Breast epithelium (tissue), 4 donors: ENCODE measurements at regions not wholly inside any gene's neighbourhood (a gene's known extent, or its start where the extent isn't known, plus 50 kb on each side); places are given as distances from the start of the nearest gene placed in this dataset.
"Not testable (repeated sequence)": the region's sequence is repeated elsewhere in the genome, so short reads cannot be mapped to it uniquely, and the experiment has no call there.

ENCODE experiments used
- DNase-seq, 2 donors: peaks; one replicate each; pipeline ENCODE4 v3.0.0-alpha.2; 2019; ENCODE audit warnings: low spot score in 2 of 2
- H3K27ac ChIP-seq, 2 donors: fragments of 200-600 bp; sonication (generic) in 1 of 2; one replicate each; pipeline ENCODE4 v1.5.1; 2016 to 2019; ENCODE audit warnings: mild to moderate bottlenecking in 1 of 2
- H3K27me3 ChIP-seq, 2 donors: fragments of 200-600 bp; sonication (generic) in 1 of 2; one replicate each; pipeline versions ENCODE4 v1.5.1 to v1.6.0; 2017 to 2019; ENCODE audit warnings: control low read depth in 1 of 2, mild to moderate bottlenecking in 1 of 2
- H3K36me3 ChIP-seq: fragments of 200-600 bp; one replicate; pipeline ENCODE4 v1.5.1; 2019
- H3K4me1 ChIP-seq, 2 donors: fragments of 200-600 bp; sonication (generic); one replicate each; pipeline ENCODE4 v1.5.1; 2016 to 2019; ENCODE audit warnings: control low read depth in 1 of 2
- H3K4me3 ChIP-seq, 3 donors: fragments of 200-600 bp; sonication (generic); 1 replicate in 2 of 3; 2 replicates in 1 of 3; pipeline ENCODE4 v1.5.1; 2016 to 2019; ENCODE audit warnings: mild to moderate bottlenecking in 3 of 3, moderate library complexity in 2 of 3
- H3K9me3 ChIP-seq, 2 donors: fragments of 200-600 bp; sonication (generic) in 1 of 2; one replicate each; pipeline ENCODE4 v1.5.1; 2016 to 2019; ENCODE audit warnings: control low read depth in 1 of 2
- CTCF ChIP-seq, 3 donors: fragments of 450-650 bp; IDR thresholded peaks; one replicate each; pipeline ENCODE4 v1.5.1; 2016 to 2017; ENCODE audit warnings: antibody characterized with exemption in 3 of 3, mild to moderate bottlenecking in 3 of 3, moderate library complexity in 3 of 3
- POLR2A ChIP-seq: fragments of 450-650 bp; IDR thresholded peaks from one replicate; pipeline ENCODE4 v1.6.1; 2016; ENCODE audit warnings: antibody characterized with exemption, mild to moderate bottlenecking, moderate library complexity
- POLR2AphosphoS5 ChIP-seq, 3 donors: sonication (generic); formaldehyde crosslinking; IDR thresholded peaks; one replicate each; pipeline ENCODE4 v1.6.1; 2017; ENCODE audit warnings: antibody characterized with exemption in 3 of 3
- intact Hi-C: fragments of 100-400 bp; cut with DNase I; formaldehyde crosslinking; loops from one replicate; pipeline ENCODE4 v1.15.1; 2023; ENCODE audit warnings: low total_unique reads

DNA sequence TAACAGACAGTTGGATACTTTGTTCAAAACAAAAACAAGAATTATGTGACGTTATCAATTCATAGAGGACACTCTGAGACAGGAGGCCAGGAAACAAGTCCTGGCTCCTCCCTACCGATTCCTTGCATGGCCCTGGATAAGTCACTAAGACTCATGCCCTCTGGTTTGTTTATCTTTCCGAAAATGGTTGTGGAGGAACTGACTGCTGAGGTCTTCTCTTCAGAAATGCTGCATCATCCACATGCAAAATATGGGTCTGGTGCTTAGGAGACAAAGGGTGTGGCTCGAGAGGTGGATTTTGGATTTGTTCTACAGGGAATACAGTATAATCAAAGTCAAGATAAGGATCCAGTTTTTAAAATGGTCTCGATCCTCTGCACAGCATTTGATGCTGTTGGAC is 130.9 kb downstream of the RELL1 start:
- TF ChIP-seq POLR2AphosphoS5 (IDR thresholded peaks at IDR 0.05) (no peak), CTCF (IDR thresholded peaks at IDR 0.05) (no peak), POLR2A (no peak)
- DNase-seq: no peak
- Histone ChIP-seq H3K4me3 (no peak overlapping the region), H3K36me3 (no peaks in the 10 kb centered on the region), H3K27me3 (no peaks in the 10 kb centered on the region), H3K4me1 (no peaks in the 10 kb centered on the region), H3K27ac (no peak overlapping the region), H3K9me3 (peaks cover 4 to 14% of the 10 kb centered on the region in 2 donors)
- intact Hi-C loops: no loop called here

DNA sequence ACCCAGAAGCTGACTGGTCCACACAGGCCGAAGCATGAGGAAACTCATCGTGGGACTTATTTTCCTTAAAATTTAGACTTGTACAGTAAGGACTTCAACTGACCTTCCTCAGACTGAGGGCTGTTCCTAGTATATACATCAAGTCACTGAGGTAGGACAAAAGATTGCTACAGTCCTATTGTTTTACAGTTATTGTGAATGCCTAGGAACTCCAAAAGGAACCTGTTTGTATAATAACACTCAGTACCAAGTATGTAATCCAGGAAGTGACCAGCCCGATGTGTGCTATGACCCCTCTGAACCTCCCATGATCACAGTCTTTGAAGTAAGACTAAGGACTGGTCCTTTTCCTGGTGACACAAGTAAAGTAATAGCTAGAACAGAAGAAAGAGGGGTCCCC is 136.3 kb downstream of the RELL1 start:
- H3K4me3 ChIP-seq, H3K36me3 ChIP-seq, H3K27me3 ChIP-seq, H3K27ac ChIP-seq, DNase-seq, intact Hi-C loops, H3K4me1 ChIP-seq: not testable (repeated sequence)
- H3K9me3 ChIP-seq: peaks cover 9 to 14% of the 10 kb centered on the region in 2 donors

DNA sequence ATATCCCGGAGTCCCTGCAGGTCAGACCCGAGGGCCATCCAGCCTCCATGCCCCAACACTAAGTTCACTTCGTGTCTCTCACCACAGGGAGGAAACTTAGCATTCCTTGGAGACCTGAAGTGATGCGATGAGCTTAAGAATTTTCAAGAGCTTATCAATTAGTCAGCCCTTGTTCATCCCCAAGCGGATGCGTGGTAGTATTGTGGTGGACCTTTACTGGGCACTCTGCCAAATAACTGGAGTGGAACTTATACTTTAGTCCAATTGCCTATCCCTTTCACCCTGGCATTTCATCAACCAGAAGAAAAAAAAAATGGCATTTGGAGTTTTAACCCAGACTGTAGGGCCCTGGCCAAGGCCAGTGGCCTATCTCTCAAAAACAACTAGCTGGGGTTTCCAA is 137.1 kb downstream of the RELL1 start:
- DNase-seq: no peak
- peaks cover 5 to 14% of the 10 kb centered on the region in 2 donors for H3K9me3 ChIP-seq
- intact Hi-C loops: no loop called here

GRCh38 chr4:37546586-37546985 is 139.6 kb downstream of the RELL1 start:
- TF ChIP-seq POLR2A: no peak
- TF ChIP-seq CTCF (IDR thresholded peaks at IDR 0.05): no peak
- no peak for TF ChIP-seq POLR2AphosphoS5 (IDR thresholded peaks at IDR 0.05)
- intact Hi-C loops: no loop called here
- no peaks in the 10 kb centered on the region for H3K27me3 ChIP-seq
- no peaks in the 10 kb centered on the region for H3K36me3 ChIP-seq
- peaks cover 0 to 5% of the 10 kb centered on the region in 2 donors for H3K9me3 ChIP-seq
- DNase-seq: no peak
- no peak overlapping the region for H3K27ac ChIP-seq
- no peak overlapping the region for H3K4me3 ChIP-seq
- H3K4me1 ChIP-seq: no peaks in the 10 kb centered on the region

More for the DNA sequence above, 137.1 kb downstream of the RELL1 start:
- no peak overlapping the region for H3K4me3 ChIP-seq
- no peaks in the 10 kb centered on the region for H3K27me3 ChIP-seq
- H3K27ac ChIP-seq: no peak overlapping the region
- H3K36me3 ChIP-seq: no peaks in the 10 kb centered on the region
- no peak for TF ChIP-seq POLR2AphosphoS5 (IDR thresholded peaks at IDR 0.05)
- TF ChIP-seq CTCF (IDR thresholded peaks at IDR 0.05): no peak
- no peak for TF ChIP-seq POLR2A
- no peaks in the 10 kb centered on the region for H3K4me1 ChIP-seq

GRCh38 chr4:37542706-37543105 is 143.5 kb downstream of the RELL1 start:
- H3K4me3 ChIP-seq: no peak overlapping the region
- no peak for TF ChIP-seq POLR2AphosphoS5 (IDR thresholded peaks at IDR 0.05)
- TF ChIP-seq CTCF (IDR thresholded peaks at IDR 0.05): no peak
- no peak for TF ChIP-seq POLR2A
- intact Hi-C loops: no loop called here

DNA sequence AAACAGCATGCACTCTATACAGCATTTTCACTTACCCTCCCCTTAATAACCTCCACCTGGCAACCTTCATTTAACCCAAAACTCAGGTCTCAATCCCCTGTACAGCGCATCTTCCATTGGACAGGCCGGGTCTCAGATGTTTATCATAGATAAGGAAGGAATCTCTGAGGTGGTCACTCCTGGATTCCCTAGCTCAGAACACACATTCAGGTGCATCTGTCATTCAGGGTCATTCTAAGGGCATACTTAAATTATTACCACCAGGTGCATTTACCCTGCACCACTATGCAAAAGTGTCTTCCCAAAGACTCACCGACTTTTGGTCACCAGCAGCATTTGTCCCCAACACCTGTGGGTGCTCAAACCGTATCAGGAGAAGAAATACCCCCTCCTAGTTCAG is 144.2 kb downstream of the RELL1 start:
- no peak overlapping the region for H3K27ac ChIP-seq
- no peak overlapping the region for H3K4me3 ChIP-seq
- TF ChIP-seq CTCF (IDR thresholded peaks at IDR 0.05): no peak
- TF ChIP-seq POLR2A: no peak
- no peak for TF ChIP-seq POLR2AphosphoS5 (IDR thresholded peaks at IDR 0.05)
- peaks cover 0 to 5% of the 10 kb centered on the region in 2 donors for H3K9me3 ChIP-seq
- intact Hi-C loops: no loop called here
- H3K36me3 ChIP-seq: no peaks in the 10 kb centered on the region
- H3K27me3 ChIP-seq: no peaks in the 10 kb centered on the region
- H3K4me1 ChIP-seq: no peaks in the 10 kb centered on the region
- DNase-seq: no peak

More at GRCh38 chr4:37542706-37543105, 143.5 kb downstream of the RELL1 start:
- Histone ChIP-seq H3K9me3 (peaks cover 0 to 5% of the 10 kb centered on the region in 2 donors), H3K4me1 (no peaks in the 10 kb centered on the region), H3K27me3 (no peaks in the 10 kb centered on the region), H3K36me3 (no peaks in the 10 kb centered on the region), H3K27ac (no peak overlapping the region)
- DNase-seq: no peak
